ENCODE measurements at regions not wholly inside any gene's neighbourhood (a gene's known extent, or its start where the extent isn't known, plus 50 kb on each side); places are given as distances from the start of the nearest gene placed in this dataset.

DNA sequence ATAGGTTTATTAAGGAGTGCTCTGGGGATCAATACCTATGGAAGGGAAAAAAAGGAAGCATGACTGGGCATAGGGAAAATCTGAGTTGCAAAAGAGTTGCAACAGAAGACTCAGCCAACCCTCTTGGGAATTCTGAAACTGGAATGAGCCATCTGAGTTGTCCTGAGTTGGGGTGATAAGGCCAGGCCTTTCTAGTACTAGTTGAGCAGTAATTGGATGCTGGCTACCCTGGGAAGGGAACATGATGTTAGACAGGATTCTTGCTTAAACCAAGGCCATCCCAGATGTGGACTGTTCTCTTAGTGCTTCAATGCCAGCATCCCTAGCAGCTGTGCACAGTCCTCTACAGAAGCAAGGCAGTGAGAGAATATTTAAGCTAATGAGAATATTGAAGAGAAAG is 348.8 kb upstream of the GULP1 start:
- DNase-seq = no peak

DNA sequence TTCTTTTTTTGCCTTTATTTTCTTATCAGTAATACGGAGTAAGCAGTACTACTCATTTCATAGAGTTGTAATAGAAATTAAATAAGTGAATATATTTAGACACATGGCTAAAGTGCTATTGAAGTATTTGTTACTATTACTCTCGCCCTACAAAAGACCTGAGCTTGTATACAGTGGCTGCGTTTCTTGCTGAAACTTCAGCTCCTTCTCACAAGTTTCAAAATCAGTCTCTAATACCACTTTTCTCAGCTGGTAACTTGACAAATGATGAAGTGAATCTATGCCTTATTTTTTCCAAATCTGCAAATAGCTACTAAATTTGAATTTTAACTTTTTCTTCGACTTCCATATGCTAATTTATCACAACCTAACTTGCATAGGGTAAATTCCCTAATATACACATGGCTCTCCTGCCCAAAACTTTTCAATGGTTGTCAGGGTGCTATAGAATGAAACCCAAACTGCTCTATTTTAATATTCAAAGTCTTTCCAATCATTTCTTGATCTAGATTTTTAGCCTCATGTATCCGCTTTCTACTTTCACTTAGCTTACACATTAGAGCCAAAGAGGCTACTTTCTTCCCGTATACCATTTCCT is 347.8 kb upstream of the GULP1 start:
- no peak for DNase-seq

DNA sequence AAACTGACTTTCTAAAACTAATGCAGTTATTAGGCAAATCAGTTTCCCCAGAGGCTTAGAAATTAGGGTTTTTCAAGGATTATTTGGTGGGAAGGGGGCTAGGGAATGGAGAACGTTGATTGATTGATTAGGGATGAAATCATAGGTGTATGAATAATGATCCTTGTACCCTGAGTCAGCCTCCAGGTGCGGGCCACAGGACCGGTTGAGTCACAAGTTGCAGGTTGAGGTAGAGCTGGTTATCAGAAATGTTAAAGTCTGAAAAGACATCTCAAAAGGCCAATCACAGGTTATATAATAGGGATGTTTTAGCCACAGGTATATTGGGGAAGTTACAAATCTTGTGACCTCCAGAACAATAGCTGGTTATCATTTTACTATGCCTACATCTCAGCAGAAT is 341.8 kb upstream of the GULP1 start:
- no peak for DNase-seq

DNA sequence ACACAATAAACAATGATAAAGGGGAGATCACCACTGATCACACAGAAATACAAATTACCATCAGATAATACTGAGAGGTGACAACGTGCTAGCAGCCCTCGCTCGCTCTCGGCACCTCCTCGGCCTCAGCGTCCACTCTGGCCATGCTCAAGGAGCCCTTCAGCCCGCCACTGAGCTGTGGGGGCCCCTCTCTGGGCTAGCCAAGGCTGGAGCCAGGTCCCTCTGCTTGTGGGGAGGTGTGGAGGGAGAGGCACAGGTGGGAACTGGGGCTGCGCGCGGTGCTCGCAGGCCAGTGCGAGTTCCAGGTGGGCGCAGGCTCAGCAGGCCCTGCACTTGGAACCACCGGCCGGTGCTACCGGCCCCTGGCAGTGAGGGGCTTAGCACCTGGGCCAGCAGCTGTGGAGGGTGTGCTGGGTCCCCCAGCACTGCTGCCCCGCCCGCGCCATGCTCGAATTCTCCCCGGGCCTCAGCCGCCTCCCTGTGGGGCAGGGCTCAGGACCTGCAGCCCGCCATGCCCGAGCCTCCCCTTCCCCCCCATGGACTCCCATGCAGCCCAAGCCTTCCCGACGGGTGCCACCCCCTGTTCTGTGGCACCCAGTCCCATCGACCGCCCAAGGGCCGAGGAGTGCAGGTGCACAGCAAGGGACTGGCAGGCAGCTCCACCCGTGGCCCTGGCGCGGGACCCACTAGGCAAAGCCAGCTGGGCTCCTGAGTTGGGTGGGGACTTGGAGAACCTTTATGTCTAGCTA is 340.0 kb upstream of the GULP1 start:
- no peak for DNase-seq

DNA sequence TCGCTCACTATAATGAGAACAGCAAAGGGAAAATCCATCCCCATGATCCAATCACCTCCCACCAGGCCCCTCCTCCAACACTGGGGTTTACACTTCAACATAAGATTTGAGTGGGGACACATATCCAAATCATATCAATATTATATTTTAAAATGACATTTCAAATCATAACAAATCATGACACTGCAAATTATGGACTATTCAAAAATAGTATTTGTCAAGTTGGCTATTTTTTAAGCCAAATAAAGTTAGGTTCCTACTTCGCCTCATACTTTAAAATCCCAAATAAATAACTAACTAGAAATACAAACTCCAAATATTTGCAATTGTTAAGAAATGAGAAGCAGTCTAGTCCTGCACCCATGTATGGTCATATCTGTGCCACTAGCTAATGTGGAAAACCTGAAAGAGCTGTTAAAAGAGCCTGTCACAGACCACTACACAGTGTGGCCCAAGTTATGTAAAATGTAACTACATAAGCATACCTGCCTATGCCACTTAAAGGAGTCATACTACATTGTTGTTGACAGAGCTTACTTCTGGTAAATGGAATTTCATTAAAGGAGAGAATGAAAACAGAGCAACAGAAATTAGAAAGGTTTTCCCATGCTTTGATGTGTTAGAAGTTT is 334.7 kb upstream of the GULP1 start:
- no peak for DNase-seq

DNA sequence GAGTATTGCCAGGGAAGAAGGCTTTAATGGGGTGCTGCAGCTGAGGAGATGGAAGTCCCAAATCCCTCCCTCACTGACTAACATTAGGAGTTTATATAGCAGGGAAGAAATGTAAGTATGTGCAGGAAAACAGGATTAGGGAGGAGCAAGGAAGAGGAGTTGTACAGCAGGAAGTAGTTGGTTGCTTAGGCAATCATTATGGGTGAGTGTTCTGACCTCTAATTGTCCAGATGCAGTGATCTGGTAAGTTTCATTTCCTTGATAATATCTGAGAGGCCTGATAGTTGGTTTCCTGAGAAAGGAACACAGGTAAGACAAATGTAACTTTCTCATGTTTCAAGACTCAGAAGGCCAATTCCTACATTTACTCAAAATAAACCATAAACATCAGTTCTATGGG is 331.9 kb upstream of the GULP1 start:
- DNase-seq = no peak

DNA sequence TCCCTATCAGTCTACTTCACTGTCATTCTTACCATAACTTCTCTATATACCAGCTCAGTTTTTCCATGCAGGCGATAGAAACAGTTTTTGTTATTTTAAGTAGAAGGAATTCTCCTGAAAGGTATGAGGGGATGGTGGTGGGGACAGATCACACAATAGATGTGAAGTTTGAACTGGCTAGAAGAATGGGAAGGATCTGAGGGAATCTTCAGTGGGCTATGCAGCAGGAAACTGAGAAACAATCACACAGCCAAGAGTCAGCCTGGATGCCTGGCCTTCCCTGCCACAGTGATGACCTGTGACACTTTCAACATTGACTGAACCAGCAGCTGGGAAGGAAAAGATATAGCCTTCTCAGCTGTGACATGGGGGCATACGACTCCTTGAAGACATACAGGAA is 329.1 kb upstream of the GULP1 start:
- no peak for DNase-seq

DNA sequence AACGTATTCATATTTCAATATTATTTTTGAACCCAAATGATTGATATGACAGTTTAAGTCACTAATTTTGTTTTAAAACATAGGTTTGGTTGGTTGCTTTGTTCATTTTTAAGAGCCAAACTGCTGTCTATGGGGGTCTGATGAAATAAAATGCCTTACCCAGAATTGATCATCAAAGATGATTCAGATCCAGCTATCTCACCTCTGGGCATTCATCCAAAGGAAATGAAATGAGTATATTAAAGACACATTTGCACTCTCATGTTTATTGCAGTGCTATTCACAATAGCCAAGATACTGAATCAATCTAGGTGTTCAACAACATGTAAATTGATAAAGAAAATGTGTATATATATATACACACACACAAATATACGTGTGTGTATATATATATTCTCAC is 326.9 kb upstream of the GULP1 start:
- DNase-seq = no peak

DNA sequence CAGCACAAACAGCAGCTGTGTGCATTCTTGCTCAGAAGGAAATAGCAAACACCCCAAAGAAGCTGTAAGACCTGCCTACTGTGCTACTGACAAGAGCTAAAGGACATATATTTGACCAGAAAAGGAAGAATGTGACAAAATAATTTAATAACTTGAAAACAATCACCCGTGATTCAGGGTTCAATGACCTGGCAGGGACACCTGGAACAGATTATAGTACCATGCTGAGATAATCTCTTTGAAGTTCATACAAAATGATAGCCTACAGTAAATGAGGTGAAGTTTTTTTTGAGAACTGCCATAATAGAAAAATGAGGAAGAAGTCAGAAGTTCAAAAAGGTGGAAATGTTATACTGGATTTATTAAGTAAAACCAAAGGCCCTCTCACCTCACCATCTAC is 324.8 kb upstream of the GULP1 start:
- DNase-seq = no peak

DNA sequence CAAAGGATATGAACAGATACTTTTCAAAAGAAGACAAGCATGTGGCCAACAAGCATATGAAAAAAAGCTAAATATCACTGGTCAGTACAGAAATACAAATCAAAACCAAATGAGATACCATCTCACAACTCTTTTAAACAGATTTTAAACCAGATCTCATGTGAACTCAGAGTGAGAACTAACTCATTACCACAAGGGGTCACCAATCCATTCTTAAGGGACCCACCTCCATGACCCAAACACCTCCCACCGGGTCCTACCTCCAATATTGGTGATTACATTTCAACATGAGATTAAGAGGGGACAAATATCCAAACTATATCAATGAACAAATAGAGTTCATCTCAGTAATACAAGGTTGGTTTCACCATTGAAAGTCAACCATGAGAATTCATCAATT is 319.8 kb upstream of the GULP1 start:
- no peak for DNase-seq

DNA sequence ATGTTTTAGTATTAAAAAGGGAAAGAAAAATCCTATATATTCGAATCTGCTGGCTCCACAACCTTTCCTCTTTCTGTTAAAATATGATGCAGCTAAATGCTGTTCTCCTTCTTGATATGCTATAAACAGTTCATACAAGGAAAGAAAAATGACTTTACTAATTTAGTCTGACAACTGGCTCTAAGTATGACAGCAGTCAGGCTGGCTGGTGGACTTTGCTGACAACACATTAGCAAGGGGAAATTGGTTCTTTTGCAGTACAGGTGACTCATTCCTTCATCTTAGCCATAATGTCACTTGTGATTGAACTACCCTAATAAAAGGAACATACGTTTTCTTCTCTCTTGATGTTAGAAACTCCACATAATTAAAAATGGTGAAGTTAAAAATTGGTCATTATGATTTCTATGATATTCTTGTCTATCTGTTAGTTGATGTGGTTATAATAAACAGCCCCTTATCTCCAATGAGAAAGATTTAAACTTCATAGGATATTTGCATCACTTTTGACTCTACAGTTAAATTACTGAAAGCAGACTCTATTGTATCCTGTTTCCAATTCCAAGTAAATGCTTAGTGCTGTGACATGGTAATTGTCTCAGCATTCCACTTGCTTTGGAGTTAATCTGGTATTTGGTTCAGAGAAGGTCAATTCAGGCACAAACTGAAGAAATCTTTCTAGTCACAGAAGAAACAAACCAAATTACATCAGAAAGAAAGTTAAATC is 315.3 kb upstream of the GULP1 start:
- DNase-seq = no peak

DNA sequence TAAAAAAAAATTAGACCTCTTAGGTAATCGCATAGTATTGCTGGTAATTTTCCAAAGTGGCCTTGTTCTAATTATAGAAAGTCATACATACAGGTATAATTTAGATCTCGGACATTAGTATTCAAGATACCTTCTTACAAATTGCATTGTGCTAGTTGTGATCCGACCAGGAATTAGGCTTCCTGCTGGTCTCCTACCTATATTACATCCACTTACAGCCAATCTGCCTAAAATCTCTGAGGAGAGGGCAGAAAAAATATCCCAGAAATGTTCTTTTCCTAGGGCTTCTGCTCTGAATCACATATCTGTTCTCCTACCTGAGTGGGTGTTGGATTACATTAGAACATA is 314.7 kb upstream of the GULP1 start:
- no peak for DNase-seq

DNA sequence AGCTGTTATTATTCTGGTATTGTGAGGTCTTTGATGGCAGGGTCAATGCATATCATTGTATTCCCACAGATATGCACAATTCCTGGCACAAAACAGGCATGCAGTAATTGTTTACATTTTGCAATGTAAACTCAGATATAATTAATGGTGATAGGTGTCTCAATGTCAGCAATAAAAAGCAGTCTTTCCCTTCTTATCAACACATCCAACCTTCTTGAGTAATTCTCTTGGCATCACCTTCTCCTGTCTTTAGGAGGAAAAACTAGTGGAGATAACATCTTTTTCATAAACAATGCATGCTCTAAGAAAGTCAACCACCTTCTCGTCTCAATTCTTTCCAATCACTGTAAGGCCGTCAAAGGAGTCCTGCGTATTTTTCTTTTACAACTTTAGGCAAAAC is 313.3 kb upstream of the GULP1 start:
- DNase-seq = no peak

DNA sequence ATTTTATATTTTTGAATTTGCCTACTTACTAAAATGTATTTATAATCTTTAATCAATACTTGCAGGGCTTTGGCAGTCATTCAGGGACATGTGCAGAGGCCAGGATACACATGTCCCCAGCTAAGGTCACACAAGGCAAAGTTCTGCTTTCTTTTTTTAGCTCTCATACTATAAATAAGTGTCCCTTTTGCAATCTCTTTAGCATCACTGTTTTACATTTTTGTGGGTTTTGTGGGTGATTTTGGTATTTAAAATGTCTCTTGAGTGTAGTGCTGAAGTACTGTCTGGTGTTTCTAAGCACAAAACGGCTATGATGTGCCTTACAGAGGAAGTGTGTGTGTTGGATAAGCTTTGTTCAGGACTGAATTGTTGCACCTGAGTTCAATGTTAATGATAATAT is 309.0 kb upstream of the GULP1 start:
- no peak for DNase-seq

DNA sequence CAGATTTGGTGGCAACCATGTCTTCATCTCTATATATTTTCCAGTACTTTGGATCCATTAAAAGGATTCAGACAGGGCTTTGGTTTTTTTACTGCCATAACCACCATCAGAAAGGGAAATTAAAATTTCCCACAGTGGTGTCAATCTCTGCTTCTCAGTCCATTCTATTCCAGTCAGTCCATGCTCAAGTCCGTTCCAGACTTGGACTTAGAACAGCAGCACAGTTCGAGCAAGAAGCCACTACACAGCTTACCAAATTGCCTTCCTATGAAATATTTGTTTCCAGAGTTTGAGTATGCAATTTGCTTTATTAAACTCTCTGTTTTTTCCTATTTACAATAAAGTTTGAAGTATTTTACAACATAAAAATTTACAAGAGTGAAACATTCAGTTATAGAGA is 306.5 kb upstream of the GULP1 start:
- DNase-seq = no peak

DNA sequence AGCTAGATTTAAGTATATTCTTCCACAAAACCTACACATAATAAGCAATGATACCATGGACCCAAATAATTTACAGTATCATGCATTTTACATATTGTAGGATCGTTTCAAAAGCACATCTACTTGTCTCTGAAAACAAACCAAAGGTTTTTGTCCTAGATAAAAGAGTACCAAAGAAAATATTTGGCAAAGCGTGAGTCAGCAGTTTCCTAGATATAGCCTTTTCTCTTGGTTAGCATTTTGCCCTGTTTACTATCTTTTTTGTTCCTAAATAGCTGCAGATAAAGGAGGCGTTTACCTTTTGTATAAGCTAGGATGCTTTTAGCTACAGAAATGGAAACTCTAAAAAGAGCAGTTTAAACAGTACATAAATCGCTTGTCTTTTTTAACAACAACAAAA is 305.8 kb upstream of the GULP1 start:
- no peak for DNase-seq

DNA sequence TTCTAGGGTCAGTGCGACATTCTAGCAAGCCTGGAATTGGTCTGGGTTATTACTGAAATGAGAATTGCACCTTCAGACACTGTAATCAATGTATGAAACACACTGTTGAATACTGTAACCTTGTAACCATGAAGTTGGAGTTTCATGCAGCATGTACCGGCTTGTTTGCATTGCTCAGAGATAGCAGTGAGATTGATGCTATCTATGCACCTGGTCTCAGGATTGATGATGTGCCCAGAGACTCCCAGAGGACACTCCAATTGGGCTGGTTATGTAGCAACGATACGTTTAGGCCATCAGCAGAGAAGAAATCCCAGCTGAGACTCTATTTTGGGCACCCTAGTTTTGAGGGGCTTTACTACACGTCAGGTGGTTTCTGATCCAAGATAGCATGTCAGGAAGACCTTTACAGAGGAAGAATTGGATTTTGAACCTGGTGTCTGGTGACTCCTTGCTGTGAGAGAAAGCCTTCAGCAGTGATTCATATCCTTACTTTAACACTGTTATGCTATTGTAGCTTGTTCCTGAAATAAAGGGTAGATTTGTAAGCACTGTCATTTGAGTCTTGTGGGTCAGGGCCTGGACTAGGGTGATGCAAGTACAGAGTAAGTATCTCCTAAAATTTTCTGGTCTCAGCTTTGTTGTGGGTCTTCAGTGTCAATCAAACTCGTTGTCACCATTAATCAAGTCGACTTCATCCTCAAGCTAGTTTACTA is 305.1 kb upstream of the GULP1 start:
- peak; percentile 70 to 71 for DNase-seq

DNA sequence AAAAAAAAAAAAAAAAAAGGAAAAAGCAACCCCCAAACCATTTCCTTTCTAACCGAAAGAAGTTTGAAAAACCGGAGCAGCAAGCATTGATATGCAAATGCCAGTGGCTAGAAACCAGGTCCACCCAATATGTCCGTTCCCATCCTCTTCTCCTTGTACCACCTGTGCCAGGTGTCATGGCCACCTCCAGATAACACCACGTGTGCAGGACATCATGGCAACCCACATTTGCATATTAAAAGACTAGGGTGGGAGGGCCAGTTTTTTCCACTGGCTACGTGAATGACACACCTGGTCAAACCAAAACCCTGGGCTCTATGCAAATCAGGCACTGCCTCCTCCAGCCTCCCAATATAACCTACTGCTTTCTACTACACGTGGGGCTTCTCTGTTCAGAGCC is 303.3 kb upstream of the GULP1 start:
- peak; percentile 77 to 84 for DNase-seq

DNA sequence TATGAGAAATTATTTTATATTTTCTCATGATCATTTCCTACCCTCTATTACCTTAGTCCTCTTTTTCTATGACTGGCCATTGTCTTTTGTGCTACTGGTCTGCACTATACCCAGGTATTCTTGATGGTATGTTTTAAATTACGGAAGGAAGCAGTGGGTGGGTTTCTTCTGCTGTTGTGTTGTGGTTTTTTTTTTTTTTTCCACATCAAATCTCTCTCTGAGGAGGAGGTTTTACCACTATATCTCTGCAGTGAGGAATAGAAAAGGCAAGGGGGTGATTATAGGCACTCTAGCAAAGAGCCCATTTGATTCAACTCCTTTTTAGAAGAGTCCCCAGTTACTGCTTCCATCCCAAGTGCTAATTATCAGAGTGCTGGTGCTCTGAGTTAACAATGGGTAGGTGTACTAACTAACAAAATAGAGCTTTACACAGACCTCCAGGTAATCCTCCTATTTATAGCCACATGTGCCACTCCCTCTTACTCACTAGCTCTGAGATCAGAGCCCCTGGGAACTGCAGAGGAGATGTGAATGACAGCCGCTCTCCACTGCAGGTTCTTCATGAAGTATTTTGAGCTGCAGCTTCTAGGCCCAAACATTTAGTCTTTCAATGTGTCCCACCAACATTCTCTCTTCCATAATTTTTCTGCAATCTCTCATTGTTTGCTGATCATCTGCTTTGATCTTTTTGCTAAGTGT is 301.6 kb upstream of the GULP1 start:
- no peak for DNase-seq

DNA sequence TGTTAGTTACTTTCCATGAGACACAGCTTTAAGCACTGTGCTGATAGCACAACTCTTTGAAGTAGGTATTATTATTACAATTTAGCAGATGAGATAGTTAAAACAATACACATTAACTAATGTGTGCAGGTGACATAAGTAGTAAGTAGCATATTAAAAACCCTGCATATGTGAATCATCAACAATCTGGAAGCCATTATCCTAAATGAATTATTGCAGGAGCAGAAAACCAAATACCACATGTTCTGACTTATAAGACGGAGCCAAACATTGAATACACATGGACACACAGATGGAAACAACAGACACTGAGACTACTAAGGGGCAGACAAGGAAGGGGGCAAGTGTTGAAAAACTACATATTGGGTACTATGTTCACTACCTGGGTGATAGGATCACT is 300.3 kb upstream of the GULP1 start:
- DNase-seq = no peak

DNA sequence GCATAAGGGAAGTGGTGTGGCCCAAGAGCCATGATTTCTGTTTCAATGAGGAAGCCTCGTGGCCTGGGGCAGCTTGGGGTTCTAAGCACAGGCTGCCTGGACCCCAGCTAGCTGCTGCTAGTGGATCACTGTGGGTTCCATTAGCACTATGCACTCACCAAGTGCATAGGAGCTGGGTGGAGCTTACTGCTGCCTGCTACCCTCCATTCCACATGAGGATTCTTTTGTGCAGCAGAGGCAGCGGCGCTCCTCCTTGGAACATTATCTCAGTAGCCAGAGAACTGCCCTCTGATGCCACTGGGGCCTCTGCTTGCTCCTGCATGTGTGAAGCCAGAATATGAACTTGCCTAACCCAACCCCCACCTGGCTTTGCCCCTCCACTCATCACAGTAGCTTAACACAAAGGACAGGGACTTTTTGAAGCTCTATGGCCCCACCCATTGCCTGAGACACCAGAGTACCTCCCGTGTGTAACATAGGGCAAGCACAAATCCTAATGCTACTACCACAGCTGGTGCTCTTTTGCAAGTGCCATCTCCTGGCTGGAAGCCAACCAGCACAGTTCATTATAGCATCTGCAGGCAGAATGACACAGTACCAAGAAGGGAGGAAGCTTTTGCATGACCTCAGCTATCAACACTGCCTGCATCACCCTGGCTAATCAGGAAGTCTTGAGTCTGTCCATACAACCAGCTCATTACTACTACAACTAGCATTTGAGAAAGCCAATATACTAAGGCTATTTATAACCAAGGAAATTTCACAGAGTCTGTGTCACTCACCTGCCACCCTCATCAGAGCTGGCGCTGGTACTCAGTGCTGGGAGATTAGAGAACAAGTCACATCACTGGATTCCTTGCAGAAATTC is 297.0 kb upstream of the GULP1 start:
- DNase-seq = peak in 1 of 2 experiments; percentile 40

DNA sequence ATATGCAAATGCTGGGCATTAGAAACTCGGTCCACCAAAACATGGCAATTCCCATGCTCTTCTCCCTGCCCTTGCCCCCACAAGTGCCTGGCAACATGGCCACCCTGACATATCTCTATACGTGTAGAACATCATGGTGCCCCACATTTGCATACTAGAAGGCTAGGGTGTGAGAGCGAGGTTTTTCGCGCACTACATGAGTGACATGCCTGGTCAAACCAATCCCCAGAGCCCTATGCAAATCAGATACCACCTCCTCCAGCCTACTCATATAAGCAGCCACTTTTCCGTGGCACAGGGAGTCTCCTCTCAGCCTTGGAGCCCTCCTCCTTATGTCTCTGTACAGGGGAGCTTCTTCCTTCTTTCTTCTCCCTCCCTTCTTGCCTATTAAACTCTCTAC is 296.1 kb upstream of the GULP1 start:
- no peak for DNase-seq
